ENCODE measurements at regions not wholly inside any gene's neighbourhood (a gene's known extent, or its start where the extent isn't known, plus 50 kb on each side); places are given as distances from the start of the nearest gene placed in this dataset.

DNA sequence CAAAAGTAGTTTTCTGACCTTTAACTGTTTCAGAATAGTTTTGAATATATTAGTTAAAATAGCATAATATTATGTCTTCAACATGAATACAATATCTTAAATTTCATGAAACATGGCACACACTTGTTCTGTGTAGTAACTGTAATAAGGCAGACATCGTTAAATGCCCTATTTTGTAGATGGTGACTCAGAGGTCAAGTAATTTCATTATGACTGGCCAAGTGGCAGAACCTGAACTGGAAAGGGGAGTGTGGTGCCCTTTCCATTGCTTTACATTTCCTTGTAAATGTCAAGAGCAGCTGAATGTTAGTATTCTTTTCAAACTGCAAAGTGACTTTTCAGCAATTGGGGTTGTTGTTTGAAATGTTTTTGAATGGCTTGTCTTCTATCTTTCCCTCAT is 201.2 kb upstream of the CDKN2B start:
- POLR2A ChIA-PET = no interaction called here
- H3K4me1 ChIP-seq = 0 out of 2 replicates have a peak, but pooled peaks cover 8% of the 10 kb centered on the region
- Mint-ChIP-seq H3K27ac (ENCODE audit: unreplicated experiment) (no peak overlapping the region), H3K4me1 (ENCODE audit: low read depth, unreplicated experiment) (no peaks in the 10 kb centered on the region), H3K4me3 (ENCODE audit: unreplicated experiment) (no peak overlapping the region), H3K27me3 (ENCODE audit: insufficient read depth, unreplicated experiment) (no peaks in the 10 kb centered on the region), H3K36me3 (ENCODE audit: insufficient read depth, unreplicated experiment) (no peaks in the 10 kb centered on the region), H3K9me3 (ENCODE audit: unreplicated experiment) (no peaks in the 10 kb centered on the region)
- TF ChIP-seq, protein P1, sequence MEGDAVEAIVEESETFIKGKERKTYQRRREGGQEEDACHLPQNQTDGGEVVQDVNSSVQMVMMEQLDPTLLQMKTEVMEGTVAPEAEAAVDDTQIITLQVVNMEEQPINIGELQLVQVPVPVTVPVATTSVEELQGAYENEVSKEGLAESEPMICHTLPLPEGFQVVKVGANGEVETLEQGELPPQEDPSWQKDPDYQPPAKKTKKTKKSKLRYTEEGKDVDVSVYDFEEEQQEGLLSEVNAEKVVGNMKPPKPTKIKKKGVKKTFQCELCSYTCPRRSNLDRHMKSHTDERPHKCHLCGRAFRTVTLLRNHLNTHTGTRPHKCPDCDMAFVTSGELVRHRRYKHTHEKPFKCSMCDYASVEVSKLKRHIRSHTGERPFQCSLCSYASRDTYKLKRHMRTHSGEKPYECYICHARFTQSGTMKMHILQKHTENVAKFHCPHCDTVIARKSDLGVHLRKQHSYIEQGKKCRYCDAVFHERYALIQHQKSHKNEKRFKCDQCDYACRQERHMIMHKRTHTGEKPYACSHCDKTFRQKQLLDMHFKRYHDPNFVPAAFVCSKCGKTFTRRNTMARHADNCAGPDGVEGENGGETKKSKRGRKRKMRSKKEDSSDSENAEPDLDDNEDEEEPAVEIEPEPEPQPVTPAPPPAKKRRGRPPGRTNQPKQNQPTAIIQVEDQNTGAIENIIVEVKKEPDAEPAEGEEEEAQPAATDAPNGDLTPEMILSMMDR (IDR thresholded peaks at IDR 0.05; ENCODE audit: insufficient read depth in 1 of 2, low read depth in 1 of 2, low read length in 1 of 2, severe bottlenecking in 1 of 2, unreplicated experiment in 1 of 2) = no peak
- no TSS peak for BruUV-seq (replicated peaks)
- intact Hi-C loops (cut with micrococcal nuclease; ENCODE audit: unreplicated experiment) = no loop called here
- DNase-seq = no peak
- no peaks in the 10 kb centered on the region for H3K27me3 ChIP-seq (replicated peaks; ENCODE audit: control insufficient read depth, insufficient read depth, low read length)
- no peaks in the 10 kb centered on the region for H3K9me3 ChIP-seq
- no peaks in the 10 kb centered on the region for H3K36me3 ChIP-seq (ENCODE audit: control insufficient read depth, insufficient read depth, low read length)
- H3K4me3 ChIP-seq (ENCODE audit: low read depth, low read length) = no peak overlapping the region
- CTCF ChIA-PET = no interaction called here

DNA sequence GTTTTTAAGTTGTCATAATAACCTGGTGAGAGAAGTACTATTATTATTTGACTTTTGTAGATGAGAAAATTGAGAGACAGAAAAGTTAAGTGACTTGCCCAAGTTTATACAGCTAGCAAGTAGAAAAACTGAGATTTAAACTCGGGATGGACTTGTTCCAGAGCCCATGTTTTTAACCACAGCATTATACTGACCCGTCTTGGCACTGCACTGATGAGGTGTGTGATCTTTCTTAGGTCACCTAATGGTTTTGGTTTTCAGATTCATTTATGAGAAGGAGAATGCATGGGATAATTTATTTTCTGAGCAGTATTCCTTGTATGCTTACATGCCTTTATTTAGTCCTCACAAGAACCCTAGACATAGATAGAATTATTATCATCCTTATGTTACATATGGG is 201.8 kb upstream of the CDKN2B start:
- Histone ChIP-seq H3K36me3 (ENCODE audit: control insufficient read depth, insufficient read depth, low read length) (no peaks in the 10 kb centered on the region), H3K27me3 (replicated peaks; ENCODE audit: control insufficient read depth, insufficient read depth, low read length) (no peaks in the 10 kb centered on the region), H3K4me3 (ENCODE audit: low read depth, low read length) (no peak overlapping the region), H3K9me3 (no peaks in the 10 kb centered on the region), H3K4me1 (0 out of 2 replicates have a peak, but pooled peaks cover 8% of the 10 kb centered on the region)
- no peak for DNase-seq
- Mint-ChIP-seq H3K36me3 (ENCODE audit: insufficient read depth, unreplicated experiment) (no peaks in the 10 kb centered on the region), H3K27ac (ENCODE audit: unreplicated experiment) (no peak overlapping the region), H3K4me1 (ENCODE audit: low read depth, unreplicated experiment) (no peaks in the 10 kb centered on the region), H3K9me3 (ENCODE audit: unreplicated experiment) (no peaks in the 10 kb centered on the region), H3K4me3 (ENCODE audit: unreplicated experiment) (no peak overlapping the region), H3K27me3 (ENCODE audit: insufficient read depth, unreplicated experiment) (no peaks in the 10 kb centered on the region)
- no TSS peak for BruUV-seq (replicated peaks)
- TF ChIP-seq, protein P1 (IDR thresholded peaks at IDR 0.05; ENCODE audit: insufficient read depth in 1 of 2, low read depth in 1 of 2, low read length in 1 of 2, severe bottlenecking in 1 of 2, unreplicated experiment in 1 of 2) = no peak
- ChIA-PET POLR2A (no interaction called here), CTCF (no interaction called here)
- intact Hi-C loops (cut with micrococcal nuclease; ENCODE audit: unreplicated experiment) = no loop called here

DNA sequence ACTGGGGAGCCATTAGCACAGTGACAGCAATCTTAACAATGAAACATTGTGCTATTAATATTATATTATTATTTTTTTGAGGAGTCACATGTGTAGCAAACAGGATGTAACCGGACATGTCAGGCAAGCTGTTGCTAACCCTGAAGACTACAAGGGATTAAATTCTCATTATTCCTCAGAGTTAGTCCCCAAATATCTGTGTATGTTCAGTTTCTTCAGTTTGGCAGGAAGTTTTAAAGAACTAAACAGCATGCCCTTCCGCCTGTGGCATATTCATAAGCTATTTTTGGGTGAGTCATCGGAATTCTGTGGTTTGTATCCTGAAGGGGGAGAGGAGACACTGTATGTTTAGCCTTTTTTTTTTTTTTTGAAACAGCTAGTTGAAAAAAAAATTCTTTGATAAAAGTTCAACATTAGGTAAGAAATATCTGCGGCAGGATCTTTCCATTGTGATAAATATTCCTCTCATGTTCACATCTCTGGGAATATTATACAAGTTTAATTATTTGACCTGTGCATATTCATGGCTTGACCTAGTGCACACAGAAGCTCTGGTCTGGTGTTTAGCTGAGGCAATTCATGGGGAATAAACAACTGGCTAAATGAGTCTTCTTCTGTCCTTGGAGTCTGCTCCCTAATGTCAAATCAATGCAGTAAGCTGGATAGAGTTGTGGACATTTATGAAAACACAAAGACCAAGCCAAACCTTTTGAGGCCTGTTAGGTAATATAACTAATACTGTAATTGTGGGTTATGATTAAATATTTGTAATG is 202.7 kb upstream of the CDKN2B start:
- H3K36me3 ChIP-seq (ENCODE audit: control insufficient read depth, insufficient read depth, low read length) = no peaks in the 10 kb centered on the region
- H3K36me3 Mint-ChIP-seq (ENCODE audit: insufficient read depth, unreplicated experiment) = no peaks in the 10 kb centered on the region
- no peaks in the 10 kb centered on the region for H3K27me3 ChIP-seq (replicated peaks; ENCODE audit: control insufficient read depth, insufficient read depth, low read length)
- BruUV-seq (replicated peaks) = no TSS peak
- H3K27me3 Mint-ChIP-seq (ENCODE audit: insufficient read depth, unreplicated experiment) = no peaks in the 10 kb centered on the region
- CTCF ChIA-PET = no interaction called here
- H3K4me3 Mint-ChIP-seq (ENCODE audit: unreplicated experiment) = no peak overlapping the region
- TF ChIP-seq, protein P1 (IDR thresholded peaks at IDR 0.05; ENCODE audit: insufficient read depth in 1 of 2, low read depth in 1 of 2, low read length in 1 of 2, severe bottlenecking in 1 of 2, unreplicated experiment in 1 of 2) = no peak
- H3K9me3 Mint-ChIP-seq (ENCODE audit: unreplicated experiment) = no peaks in the 10 kb centered on the region
- H3K9me3 ChIP-seq = no peaks in the 10 kb centered on the region
- 0 out of 2 replicates have a peak, but pooled peaks cover 8% of the 10 kb centered on the region for H3K4me1 ChIP-seq
- no peak overlapping the region for H3K27ac Mint-ChIP-seq (ENCODE audit: unreplicated experiment)
- intact Hi-C loops (cut with micrococcal nuclease; ENCODE audit: unreplicated experiment) = no loop called here
- no peak overlapping the region for H3K4me3 ChIP-seq (ENCODE audit: low read depth, low read length)
- POLR2A ChIA-PET = no interaction called here
- no peak for DNase-seq
- no peaks in the 10 kb centered on the region for H3K4me1 Mint-ChIP-seq (ENCODE audit: low read depth, unreplicated experiment)

Data from Caco-2 (cell line).